Activated CD8-positive, alpha-beta memory T cell treated with anti-CD3 and anti-CD28 coated beads for 4 hours (primary cell): ENCODE measurements at regions not wholly inside any gene's neighbourhood (a gene's known extent, or its start where the extent isn't known, plus 50 kb on each side); places are given as distances from the start of the nearest gene placed in this dataset.

Experiments used
- DNase-seq, 2 donors: peaks; one replicate each; pipeline ENCODE4 v3.0.0-alpha.2; 2020; ENCODE audit warnings: low read depth in 2 of 2

GRCh38 chr6:156519940-156520339 lies 257.2 kb upstream of the ARID1B start:
- no peak for DNase-seq

DNA sequence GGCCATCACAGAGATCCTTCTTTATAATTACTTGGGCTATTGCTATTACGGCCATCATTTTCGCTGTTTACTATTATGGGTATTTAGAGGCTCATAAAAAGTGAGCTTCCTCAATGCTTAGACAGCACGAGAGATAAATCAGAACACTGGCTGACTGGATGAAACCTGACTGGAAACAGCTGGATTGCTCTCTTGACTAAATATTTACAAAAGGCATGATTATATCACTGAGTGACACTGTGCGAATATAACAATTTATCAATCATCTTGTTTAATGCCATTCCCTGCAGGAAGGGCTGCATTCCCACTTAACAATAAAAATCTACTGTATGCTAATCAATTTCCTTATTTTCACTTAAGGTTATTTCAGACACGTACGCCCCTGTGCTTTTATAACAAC lies 260.1 kb upstream of the ARID1B start:
- DNase-seq: no peak

DNA sequence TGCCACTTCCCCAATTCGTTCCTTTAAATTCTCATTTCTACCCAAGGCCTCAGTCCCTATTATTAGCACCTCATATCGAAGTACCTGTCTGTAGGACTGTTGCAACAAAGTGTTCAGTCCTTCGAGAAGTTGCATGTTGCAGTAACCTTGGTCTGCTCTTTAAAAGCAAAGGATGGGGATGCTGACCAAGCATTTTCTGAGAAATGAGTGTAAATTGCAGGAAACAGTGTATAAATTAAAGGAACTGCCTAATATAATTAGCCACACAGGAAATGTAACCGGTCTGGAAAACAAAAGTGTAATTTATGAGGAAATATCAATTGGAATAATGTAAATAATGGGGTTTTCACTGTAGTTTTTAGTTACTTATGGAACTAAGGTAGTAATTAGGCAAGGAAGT lies 261.9 kb upstream of the ARID1B start:
- DNase-seq: no peak

GRCh38 chr6:156513504-156513903 lies 263.7 kb upstream of the ARID1B start:
- no peak for DNase-seq

DNA sequence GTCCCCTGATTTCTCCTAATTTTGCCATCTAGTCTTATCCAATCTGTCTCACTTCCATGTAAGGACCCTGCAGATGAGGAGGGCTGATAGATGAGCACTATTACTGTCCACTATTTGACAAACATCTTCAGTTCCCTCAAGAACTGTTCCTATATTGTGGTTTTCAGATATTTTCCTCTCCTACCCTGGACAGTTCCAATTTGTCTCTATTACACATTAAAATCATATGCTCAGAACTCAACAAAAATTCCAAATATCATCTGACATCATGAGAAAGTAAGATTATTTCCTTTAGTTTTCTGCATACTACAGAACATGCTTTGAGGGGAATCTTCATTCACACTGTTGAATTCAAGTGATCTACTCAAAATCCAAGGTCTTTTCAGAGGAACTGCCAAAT lies 265.6 kb upstream of the ARID1B start:
- no peak for DNase-seq

GRCh38 chr6:156511051-156511450 lies 266.1 kb upstream of the ARID1B start:
- no peak for DNase-seq

GRCh38 chr6:156510242-156510641 lies 266.9 kb upstream of the ARID1B start:
- no peak for DNase-seq

DNA sequence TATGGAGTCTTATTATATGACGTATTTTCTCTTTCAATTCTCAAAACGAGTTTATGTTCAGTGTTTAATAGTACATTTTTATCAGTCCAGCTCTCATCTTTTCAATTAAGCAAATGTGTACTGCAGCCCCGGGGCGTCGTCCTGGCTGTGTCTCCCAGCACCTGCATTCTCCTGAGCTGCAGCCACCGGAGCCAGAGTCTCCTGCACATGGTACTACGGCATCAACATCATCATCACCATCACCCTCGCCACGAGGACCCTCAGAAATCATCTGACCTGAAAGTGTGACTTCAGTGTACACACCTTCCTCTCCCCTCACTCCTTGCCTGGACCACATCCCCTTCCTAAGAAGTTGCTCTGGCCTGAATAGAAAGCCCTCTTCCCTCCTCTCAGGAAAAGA lies 267.7 kb upstream of the ARID1B start:
- DNase-seq: no peak

- DNase-seq: no peak
Observed at GRCh38 chr6:156508923-156509322, 268.3 kb upstream of the ARID1B start.

GRCh38 chr6:156508126-156508525 lies 269.1 kb upstream of the ARID1B start:
- no peak for DNase-seq

DNA sequence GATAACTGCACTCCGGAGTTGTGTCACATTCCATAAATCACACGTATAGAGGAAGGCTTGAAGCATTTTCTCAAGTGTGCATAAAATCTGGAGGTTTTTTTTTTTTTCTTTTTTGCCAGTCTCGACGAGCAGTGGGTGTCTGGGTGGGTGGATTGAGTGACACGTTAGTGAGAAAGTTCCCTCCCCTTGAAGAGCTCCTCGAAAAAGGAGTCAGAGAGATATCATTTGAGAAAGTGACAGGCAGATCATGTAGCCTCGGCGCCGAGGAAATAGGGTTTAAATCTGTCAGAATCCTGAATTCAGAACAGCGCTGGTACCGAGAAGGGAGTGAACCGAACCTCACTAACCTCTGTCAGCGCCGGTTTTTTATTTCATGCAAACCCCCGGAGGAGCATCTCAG lies 269.5 kb upstream of the ARID1B start:
- DNase-seq: no peak

DNA sequence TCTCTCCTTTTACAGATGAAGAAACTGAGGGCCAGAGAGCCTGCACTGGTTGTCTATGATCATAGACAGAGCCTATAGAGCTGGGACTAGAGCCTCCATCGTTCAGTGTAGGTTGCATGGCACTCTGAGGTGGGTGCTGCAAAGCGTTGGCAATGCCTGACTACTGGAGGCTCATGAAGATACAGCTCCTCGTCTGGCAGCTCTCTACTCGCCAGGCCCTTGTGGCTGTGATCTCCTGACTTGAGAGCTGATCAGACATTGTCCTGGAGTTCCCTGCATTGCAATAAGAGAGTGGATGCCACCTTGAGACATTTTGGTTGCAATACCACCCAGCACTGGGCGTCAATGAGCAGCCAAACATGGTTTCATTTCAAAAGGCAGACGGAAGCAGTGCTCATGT lies 270.1 kb upstream of the ARID1B start:
- DNase-seq: no peak

DNA sequence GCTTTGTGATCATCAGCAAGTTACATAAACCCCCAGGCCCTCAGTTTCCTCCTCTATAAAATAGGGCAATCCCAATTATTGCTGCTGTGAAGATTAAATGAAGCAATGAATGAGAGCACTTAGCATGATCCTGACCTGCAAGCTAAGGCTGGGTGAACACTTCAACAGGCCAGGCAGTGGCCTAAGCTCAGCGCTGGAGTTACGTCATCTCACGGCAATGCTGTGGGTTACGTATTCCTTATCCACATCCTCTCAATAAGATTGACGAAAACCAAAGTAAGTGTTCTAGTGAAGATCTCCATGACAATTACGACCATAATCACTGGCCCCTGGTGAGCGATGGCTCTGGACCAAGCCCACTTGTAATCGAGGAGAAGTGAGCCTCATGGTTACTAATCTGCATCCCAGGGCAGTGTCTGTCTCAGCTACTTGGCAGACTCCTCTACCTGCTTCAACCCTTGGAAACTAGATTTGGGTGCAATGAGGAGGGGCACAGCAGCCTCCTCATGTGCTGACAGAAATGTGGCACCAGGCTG lies 274.1 kb upstream of the ARID1B start:
- DNase-seq: no peak

- no peak for DNase-seq
Observed at GRCh38 chr6:156497618-156498017, 279.6 kb upstream of the ARID1B start.

- DNase-seq: no peak
Observed at GRCh38 chr6:156487877-156488276, 289.3 kb upstream of the ARID1B start.

GRCh38 chr6:156485150-156485549 lies 292.0 kb upstream of the ARID1B start:
- DNase-seq: no peak

DNA sequence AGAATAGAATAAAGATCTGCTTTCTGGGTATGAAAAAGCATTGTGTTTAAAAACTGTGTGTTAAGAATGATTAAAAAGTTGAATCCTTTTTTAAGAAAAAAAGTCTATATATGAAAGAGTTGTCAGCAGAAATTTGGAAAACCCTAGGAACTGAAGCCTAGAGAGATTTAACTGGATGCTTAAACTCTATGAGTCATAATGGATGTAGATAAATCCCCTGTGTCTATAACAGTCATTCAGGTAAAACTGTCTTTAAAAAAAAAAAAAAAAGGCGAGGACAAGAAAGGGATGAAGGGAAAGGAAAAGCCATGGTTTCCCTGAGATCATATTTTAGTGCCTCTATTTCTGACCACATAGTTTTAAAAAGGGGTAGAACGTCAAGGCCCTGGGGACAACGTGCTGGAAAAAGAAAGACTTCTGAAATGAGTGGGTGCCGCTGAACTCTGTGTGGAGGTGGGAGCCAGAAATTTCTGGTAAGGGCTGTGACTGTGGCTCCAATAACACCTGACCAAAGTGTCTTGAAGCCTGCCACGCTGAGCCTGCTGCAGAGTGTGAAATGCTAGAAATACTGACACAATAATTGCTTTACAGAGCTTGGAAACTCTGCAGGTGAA lies 302.6 kb upstream of the ARID1B start:
- DNase-seq: no peak

GRCh38 chr6:156471000-156471399 lies 306.2 kb upstream of the ARID1B start:
- DNase-seq: no peak

DNA sequence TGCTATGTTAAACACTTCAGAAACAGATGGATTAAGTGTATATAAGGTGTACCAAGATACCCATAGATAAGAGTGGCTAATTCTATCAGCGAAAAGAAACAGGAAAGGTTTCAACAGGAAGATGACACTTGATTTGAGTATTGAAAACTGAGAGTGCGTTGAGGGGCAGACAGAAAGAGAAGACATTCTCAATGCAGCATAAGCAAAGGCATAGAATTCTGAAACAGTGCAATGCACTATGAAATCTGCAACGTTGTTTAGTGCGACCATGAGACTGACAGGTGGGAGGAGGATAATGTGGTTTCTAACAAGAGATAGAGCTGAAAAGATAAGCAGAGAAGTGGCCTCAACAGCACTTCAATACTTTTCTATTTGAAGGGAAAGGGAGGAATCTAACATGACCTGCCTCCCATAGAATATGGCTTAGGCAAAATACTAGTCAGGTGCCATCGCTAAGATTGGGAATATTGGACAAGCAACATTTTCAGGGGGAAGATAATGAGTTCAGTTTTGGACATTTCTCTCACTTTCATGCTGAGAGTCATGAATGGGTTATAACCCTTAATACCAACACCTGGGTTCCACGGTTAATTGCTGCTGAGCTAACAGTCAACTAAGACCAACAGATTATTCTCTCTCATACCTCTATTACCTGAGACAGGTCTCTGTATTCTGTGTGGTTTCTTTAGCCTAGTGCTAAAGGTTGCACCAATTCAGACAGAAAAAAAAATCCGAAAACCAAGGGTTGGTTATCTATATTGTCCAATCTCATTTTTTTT lies 312.9 kb upstream of the ARID1B start:
- DNase-seq: no peak

- no peak for DNase-seq
Observed at GRCh38 chr6:156461647-156462046, 315.5 kb upstream of the ARID1B start.

GRCh38 chr6:156457601-156458000 lies 319.6 kb upstream of the ARID1B start:
- DNase-seq: no peak

- DNase-seq: no peak
Observed at GRCh38 chr6:156455847-156456246, 321.3 kb upstream of the ARID1B start.

GRCh38 chr6:156454867-156455266 lies 322.3 kb upstream of the ARID1B start:
- no peak for DNase-seq
